Fibroblast of pulmonary artery (primary cell): ENCODE measurements at regions not wholly inside any gene's neighbourhood (a gene's known extent, or its start where the extent isn't known, plus 50 kb on each side); places are given as distances from the start of the nearest gene placed in this dataset.

Experiments used
- DNase-seq: peaks from one replicate; pipeline ENCODE4 v3.0.0-alpha.2; 2010; ENCODE audit warnings: low read depth
- H3K4me3 ChIP-seq: replicated peaks from 2 replicates; pipeline ENCODE4 v1.5.1; 2011; ENCODE audit warnings: low read depth, mild to moderate bottlenecking, control low read depth, low read length, moderate library complexity
- CTCF ChIP-seq: IDR thresholded peaks from 2 replicates; pipeline ENCODE4 v1.5.1; 2011; ENCODE audit warnings: mild to moderate bottlenecking, control low read depth, low read length, inconsistent platforms; ENCODE audit errors: missing control alignments

- no peak overlapping the region for H3K4me3 ChIP-seq
- TF ChIP-seq CTCF: no peak
- no peak for DNase-seq
These were observed 75.5 kb upstream of the MMP2 start for GRCh38 chr16:55403464-55403863.

- no peak overlapping the region for H3K4me3 ChIP-seq
- no peak for DNase-seq
- TF ChIP-seq CTCF: no peak
These were observed 72.3 kb upstream of the MMP2 start for GRCh38 chr16:55406651-55407050.

- DNase-seq: no peak
- H3K4me3 ChIP-seq: no peak overlapping the region
- TF ChIP-seq CTCF: no peak
These were observed 70.3 kb upstream of the MMP2 start for GRCh38 chr16:55408661-55409060.

GRCh38 chr16:55411231-55411630 is 67.8 kb upstream of the MMP2 start:
- TF ChIP-seq CTCF: no peak
- DNase-seq: no peak
- no peak overlapping the region for H3K4me3 ChIP-seq

- TF ChIP-seq CTCF: no peak
- DNase-seq: peak; percentile 12
- H3K4me3 ChIP-seq: no peak overlapping the region
These were observed 60.4 kb upstream of the MMP2 start for GRCh38 chr16:55418586-55418985.

- no peak for TF ChIP-seq CTCF
- H3K4me3 ChIP-seq: no peak overlapping the region
- no peak for DNase-seq
These were observed 57.8 kb upstream of the MMP2 start for GRCh38 chr16:55421226-55421625.

GRCh38 chr16:55426865-55427484 is 52.0 kb upstream of the MMP2 start:
- TF ChIP-seq CTCF: no peak
- no peak overlapping the region for H3K4me3 ChIP-seq
- DNase-seq: no peak
